C4-2B (cell line): ENCODE measurements at regions not wholly inside any gene's neighbourhood (a gene's known extent, or its start where the extent isn't known, plus 50 kb on each side); places are given as distances from the start of the nearest gene placed in this dataset.
"Not testable (repeated sequence)": the region's sequence is repeated elsewhere in the genome, so short reads cannot be mapped to it uniquely, and the experiment has no call there.

Experiments used
- H3K27ac ChIP-seq: fragments of 450-650 bp; 2 replicates; pipeline ENCODE4 v1.5.1; 2017
- ZFX ChIP-seq: fragments of 450-650 bp; IDR thresholded peaks from 2 replicates; pipeline ENCODE4 v1.6.1; 2017
- TF ChIP-seq, protein P1 (sequence below): fragments of 450-650 bp; conservative IDR thresholded peaks from 2 replicates; pipeline ENCODE4 v1.5.1; 2017; ENCODE audit warnings: mild to moderate bottlenecking

GRCh38 chr15:77907824-77908751, 169.4 kb downstream of the TBC1D2B start:
- TF ChIP-seq ZFX = no peak
- TF ChIP-seq, protein P1, sequence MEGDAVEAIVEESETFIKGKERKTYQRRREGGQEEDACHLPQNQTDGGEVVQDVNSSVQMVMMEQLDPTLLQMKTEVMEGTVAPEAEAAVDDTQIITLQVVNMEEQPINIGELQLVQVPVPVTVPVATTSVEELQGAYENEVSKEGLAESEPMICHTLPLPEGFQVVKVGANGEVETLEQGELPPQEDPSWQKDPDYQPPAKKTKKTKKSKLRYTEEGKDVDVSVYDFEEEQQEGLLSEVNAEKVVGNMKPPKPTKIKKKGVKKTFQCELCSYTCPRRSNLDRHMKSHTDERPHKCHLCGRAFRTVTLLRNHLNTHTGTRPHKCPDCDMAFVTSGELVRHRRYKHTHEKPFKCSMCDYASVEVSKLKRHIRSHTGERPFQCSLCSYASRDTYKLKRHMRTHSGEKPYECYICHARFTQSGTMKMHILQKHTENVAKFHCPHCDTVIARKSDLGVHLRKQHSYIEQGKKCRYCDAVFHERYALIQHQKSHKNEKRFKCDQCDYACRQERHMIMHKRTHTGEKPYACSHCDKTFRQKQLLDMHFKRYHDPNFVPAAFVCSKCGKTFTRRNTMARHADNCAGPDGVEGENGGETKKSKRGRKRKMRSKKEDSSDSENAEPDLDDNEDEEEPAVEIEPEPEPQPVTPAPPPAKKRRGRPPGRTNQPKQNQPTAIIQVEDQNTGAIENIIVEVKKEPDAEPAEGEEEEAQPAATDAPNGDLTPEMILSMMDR = peak; percentile 71
- no peak overlapping the region for H3K27ac ChIP-seq

- not testable (repeated sequence) for H3K27ac ChIP-seq
Measured at GRCh38 chr15:77906062-77906990, 171.2 kb downstream of the TBC1D2B start.

- no peak for TF ChIP-seq ZFX
- TF ChIP-seq, protein P1 = no peak
- H3K27ac ChIP-seq = no peak overlapping the region
Measured at GRCh38 chr15:77905301-77905920, 172.1 kb downstream of the TBC1D2B start.

- H3K27ac ChIP-seq = no peak overlapping the region
- TF ChIP-seq, protein P1 = no peak
- TF ChIP-seq ZFX = no peak
Measured at GRCh38 chr15:77904901-77905300, 172.6 kb downstream of the TBC1D2B start.

DNA sequence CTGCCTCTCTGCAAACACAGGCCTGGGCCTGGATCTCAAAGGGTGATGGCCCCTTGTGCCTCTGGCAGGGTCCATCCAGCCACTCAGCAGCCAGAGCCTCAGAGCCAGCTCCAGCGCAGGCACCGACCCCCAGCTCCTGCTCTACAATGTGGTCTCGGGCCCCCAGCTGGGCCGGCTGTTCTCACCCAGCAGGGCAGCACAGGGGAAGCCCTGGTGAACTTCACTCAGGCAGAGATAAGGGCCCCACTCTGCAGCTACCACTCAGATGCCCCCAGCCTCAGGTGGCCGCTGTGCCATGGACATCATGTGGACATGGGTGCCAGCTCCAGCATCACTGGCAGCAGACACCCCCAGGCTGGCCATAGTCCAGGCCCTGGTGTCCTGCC, 173.1 kb downstream of the TBC1D2B start:
- H3K27ac ChIP-seq = no peak overlapping the region
- TF ChIP-seq ZFX = no peak
- TF ChIP-seq, protein P1 = no peak

- not testable (repeated sequence) for H3K27ac ChIP-seq
Measured at GRCh38 chr15:77903761-77904435, 173.6 kb downstream of the TBC1D2B start.

DNA sequence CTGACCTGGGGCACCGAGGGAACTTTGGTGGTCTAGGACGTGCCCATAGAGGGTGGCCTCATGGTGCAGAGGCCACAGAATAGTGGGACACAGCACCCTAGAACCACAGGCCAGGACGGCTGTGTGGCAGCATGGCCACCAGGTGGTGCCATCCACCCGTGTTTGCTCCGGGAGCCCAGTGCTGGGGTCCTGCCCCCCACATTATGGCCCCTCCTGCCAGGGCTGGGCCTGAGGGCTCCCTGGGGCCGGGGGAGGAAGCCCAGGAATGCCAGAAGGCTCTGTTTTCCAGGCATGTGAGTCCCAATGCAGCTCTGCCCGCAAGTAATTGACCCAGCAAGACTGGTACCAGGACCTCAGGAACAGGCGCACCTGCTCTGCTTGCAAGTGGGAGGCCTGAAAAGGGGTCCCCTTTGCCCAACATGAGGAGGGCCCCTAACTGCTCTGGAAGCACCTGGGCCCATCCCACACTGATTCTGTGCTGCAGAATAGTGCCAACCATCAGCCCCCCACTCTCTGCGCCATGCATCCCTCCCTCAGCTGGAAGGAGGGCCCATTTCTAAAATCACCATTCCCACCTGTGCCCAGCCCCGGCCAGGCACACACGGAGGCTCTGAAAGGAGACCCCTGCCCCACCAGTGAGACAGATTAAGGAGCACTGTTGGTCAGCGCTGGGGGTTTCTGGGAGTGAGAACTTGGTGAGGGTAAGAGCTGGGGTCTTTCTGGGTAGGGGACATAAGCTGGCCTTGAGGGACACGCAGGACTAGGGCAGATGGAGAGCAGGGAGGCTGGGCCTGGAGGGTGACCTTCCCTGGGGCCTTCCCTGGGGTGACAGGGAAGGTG, 174.4 kb downstream of the TBC1D2B start:
- TF ChIP-seq, protein P1 = peak; percentile 80

More for the DNA sequence above, 174.4 kb downstream of the TBC1D2B start:
- H3K27ac ChIP-seq = not testable (repeated sequence)
